Right lobe of liver (tissue), 6 donors: ENCODE measurements at regions not wholly inside any gene's neighbourhood (a gene's known extent, or its start where the extent isn't known, plus 50 kb on each side); places are given as distances from the start of the nearest gene placed in this dataset.

Experiments used
- ATAC-seq, 4 donors: fragments of 200-7000 bp; cut with Tn5 transposase; one replicate each; pipeline ENCODE4 v1.9.1; 2020; ENCODE audit warnings: mild to moderate bottlenecking in 4 of 4, moderate library complexity in 4 of 4
- DNase-seq, 3 donors: peaks; one replicate each; pipeline ENCODE4 v3.0.0-alpha.2; 2020
- H3K27ac ChIP-seq, 3 donors: fragments of 200-600 bp; one replicate each; pipeline ENCODE4 v1.8.0; 2022
- H3K27me3 ChIP-seq, 2 donors: fragments of 200-600 bp; one replicate each; pipeline ENCODE4 v1.8.0; 2022
- H3K36me3 ChIP-seq, 4 donors: fragments of 200-600 bp; sonication (generic) in 1 of 4; one replicate each; pipeline versions ENCODE4 v1.5.1 to v1.8.0; 2017 to 2022; ENCODE audit warnings: control low read depth in 1 of 4
- H3K4me1 ChIP-seq, 4 donors: fragments of 200-600 bp; sonication (generic) in 1 of 4; one replicate each; pipeline versions ENCODE4 v1.5.1 to v1.8.0; 2017 to 2022; ENCODE audit warnings: control low read depth in 1 of 4
- H3K4me3 ChIP-seq, 3 donors: fragments of 200-600 bp; one replicate each; pipeline ENCODE4 v1.8.0; 2022
- H3K9me3 ChIP-seq, 4 donors: fragments of 200-600 bp; sonication (generic) in 1 of 4; one replicate each; pipeline versions ENCODE4 v1.5.1 to v1.8.0; 2017 to 2022; ENCODE audit warnings: control low read depth in 1 of 4
- CTCF ChIP-seq, 4 donors: fragments of 200-600 bp in 3 of 4; fragments of 450-650 bp in 1 of 4; IDR thresholded peaks; one replicate each; pipeline versions ENCODE4 v1.5.1 to v1.8.0; 2016 to 2022; ENCODE audit warnings: antibody characterized with exemption in 4 of 4, mild to moderate bottlenecking in 2 of 4
- POLR2A ChIP-seq: fragments of 450-650 bp; IDR thresholded peaks from one replicate; pipeline ENCODE4 v1.6.1; 2017; ENCODE audit warnings: antibody characterized with exemption, mild to moderate bottlenecking
- WGBS: methylation state at CpG from one replicate; pipeline ENCODE4 v1.1.6; 2018; ENCODE audit warnings: low coverage, low lambda C conversion rate; ENCODE audit not compliant: insufficient coverage; ENCODE audit errors: missing lambda C conversion rate; 5-methylcytosine and 5-hydroxymethylcytosine counted together
- intact Hi-C, 2 donors: fragments of 100-400 bp; cut with DNase I; formaldehyde crosslinking; loops; one replicate each; pipeline versions ENCODE4 v1.11.2 to v1.14.1; 2022
- donor health status: DM: no; HTN: yes; CAD: no.
- donor health status: DM: no; HTN: no; CAD: no.
- donor health status: DM: no; HTN: no; CAD: no.
- donor health status: DM: no; HTN: yes; CAD: no.
- donor health status: DM: no; HTN: yes; CAD: no.

GRCh38 chr13:112134391-112135075, 67.6 kb downstream of the SOX1 start:
- WGBS: 70% methylated on average over 7 of the region's 17 CpGs
- Histone ChIP-seq H3K27ac (no peak overlapping the region), H3K36me3 (no peaks in the 10 kb centered on the region), H3K9me3 (no peaks in the 10 kb centered on the region), H3K4me1 (no peaks in the 10 kb centered on the region), H3K4me3 (no peak overlapping the region), H3K27me3 (no peaks in the 10 kb centered on the region)
- intact Hi-C loops: no loop called here
- TF ChIP-seq CTCF (IDR thresholded peaks at IDR 0.05): no peak
- TF ChIP-seq POLR2A: no peak
- ATAC-seq (no peak), DNase-seq (no peak)

DNA sequence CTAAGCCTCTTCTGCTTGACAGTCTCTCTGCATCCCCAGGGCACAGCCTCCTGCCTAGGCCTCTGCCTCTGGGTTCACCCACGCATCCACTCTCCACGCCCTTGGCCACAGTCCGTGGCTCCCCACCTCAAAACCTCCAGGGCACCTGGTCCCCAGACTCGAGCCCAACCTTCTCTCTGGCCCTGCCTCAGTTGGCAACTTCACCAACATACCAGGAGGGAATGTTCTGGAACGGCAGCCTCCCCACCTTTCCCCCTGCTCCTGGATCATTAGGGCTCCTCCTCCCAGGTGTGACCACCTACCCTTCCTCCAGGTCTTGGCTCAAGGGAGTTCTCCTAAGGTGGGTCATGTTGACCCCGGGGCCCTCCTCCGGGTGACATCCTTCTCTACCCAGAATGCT, 69.1 kb downstream of the SOX1 start:
- Histone ChIP-seq H3K27ac (no peak overlapping the region), H3K4me3 (no peak overlapping the region), H3K27me3 (no peaks in the 10 kb centered on the region), H3K4me1 (no peaks in the 10 kb centered on the region), H3K36me3 (no peaks in the 10 kb centered on the region), H3K9me3 (no peaks in the 10 kb centered on the region)
- intact Hi-C loops: no loop called here
- ATAC-seq (no peak), DNase-seq (no peak)
- WGBS: 80% methylated on average over 5 of the region's 7 CpGs
- TF ChIP-seq CTCF (IDR thresholded peaks at IDR 0.05): no peak
- TF ChIP-seq POLR2A: no peak

DNA sequence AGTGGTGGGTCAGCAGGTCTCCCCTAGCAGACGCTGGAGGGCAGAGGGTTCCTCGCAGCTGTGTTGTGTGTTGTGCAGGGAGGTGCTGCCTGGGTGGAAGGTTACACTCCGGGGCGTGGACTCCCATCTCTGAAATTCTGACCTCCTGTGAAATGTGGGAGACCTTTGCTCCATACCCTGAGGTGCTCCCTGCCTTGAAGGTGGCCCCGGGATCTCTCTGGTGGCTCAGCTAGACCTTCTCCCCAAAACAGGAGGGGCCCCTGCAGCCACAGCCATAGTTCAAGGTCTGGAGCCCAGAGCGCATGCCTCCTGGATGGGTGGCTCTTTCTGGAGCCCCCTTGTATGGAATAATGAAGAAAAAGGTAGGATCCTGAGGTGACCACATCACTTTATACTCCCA, 70.2 kb downstream of the SOX1 start:
- Histone ChIP-seq H3K27me3 (no peaks in the 10 kb centered on the region), H3K9me3 (no peaks in the 10 kb centered on the region), H3K4me3 (no peak overlapping the region), H3K36me3 (no peaks in the 10 kb centered on the region), H3K27ac (no peak overlapping the region), H3K4me1 (no peaks in the 10 kb centered on the region)
- ATAC-seq: no peak
- intact Hi-C loops: no loop called here
- TF ChIP-seq CTCF (IDR thresholded peaks at IDR 0.05) (no peak), POLR2A (no peak)
- WGBS: 88% methylated on average over 2 of the region's 6 CpGs
- no peak for DNase-seq

DNA sequence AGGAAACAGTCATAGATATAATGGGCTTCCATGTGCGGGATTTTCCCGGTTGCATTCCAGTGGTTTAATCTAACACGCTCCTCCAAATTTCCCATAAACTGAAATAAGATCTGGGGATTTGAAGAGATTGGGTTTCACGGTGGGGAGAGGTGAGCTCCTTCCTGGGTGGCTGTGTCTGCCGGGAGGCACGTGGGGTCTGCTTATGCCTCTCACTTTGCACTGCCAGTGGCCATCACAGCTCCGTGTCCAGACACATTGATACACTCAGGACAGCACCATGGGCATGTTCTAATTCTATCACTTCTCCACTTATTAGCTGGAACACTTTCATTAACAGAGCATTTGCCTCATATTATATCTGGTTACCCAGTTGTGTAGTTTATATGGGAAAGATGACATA, 73.4 kb downstream of the SOX1 start:
- WGBS: 73% methylated on average over 6 of the region's 7 CpGs
- DNase-seq (no peak), ATAC-seq (no peak)
- Histone ChIP-seq H3K27ac (no peak overlapping the region), H3K27me3 (no peaks in the 10 kb centered on the region), H3K4me3 (no peak overlapping the region), H3K9me3 (no peaks in the 10 kb centered on the region), H3K36me3 (no peaks in the 10 kb centered on the region), H3K4me1 (no peaks in the 10 kb centered on the region)
- TF ChIP-seq POLR2A (no peak), CTCF (IDR thresholded peaks at IDR 0.05) (no peak)
- intact Hi-C loops: no loop called here
